Gastroesophageal sphincter (tissue), 4 donors: ENCODE measurements at regions not wholly inside any gene's neighbourhood (a gene's known extent, or its start where the extent isn't known, plus 50 kb on each side); places are given as distances from the start of the nearest gene placed in this dataset.

Source experiments
- ATAC-seq: fragments of 150-250 bp; one replicate; pipeline ENCODE4 v1.9.1; 2016; ENCODE audit warnings: mild to moderate bottlenecking, moderate library complexity
- H3K27ac ChIP-seq, 4 donors: fragments of 200-600 bp; sonication (generic) in 3 of 4; 1 replicate in 3 of 4; 2 replicates in 1 of 4; pipeline ENCODE4 v1.5.1; 2016 to 2019
- H3K27me3 ChIP-seq: fragments of 200-600 bp; sonication (generic); one replicate; pipeline ENCODE4 v1.5.1; 2019
- H3K36me3 ChIP-seq, 2 donors: fragments of 200-600 bp; sonication (generic); one replicate each; pipeline ENCODE4 v1.5.1; 2019; ENCODE audit warnings: control low read depth in 1 of 2
- H3K4me1 ChIP-seq, 3 donors: fragments of 200-600 bp; sonication (generic); 1 replicate in 2 of 3; 2 replicates in 1 of 3; pipeline ENCODE4 v1.5.1; 2016 to 2019; ENCODE audit warnings: control low read depth in 2 of 3
- H3K4me3 ChIP-seq, 2 donors: fragments of 200-600 bp; sonication (generic); one replicate each; pipeline ENCODE4 v1.5.1; 2019; ENCODE audit warnings: mild to moderate bottlenecking in 1 of 2, moderate library complexity in 1 of 2
- H3K9me3 ChIP-seq, 3 donors: fragments of 200-600 bp; sonication (generic); one replicate each; pipeline ENCODE4 v1.5.1; 2017 to 2019; ENCODE audit warnings: control low read depth in 2 of 3
- CTCF ChIP-seq, 4 experiments: fragments of 200-600 bp in 2 of 4; fragments of 450-650 bp in 2 of 4; sonication (generic) in 1 of 4; IDR thresholded peaks; one replicate each; pipeline ENCODE4 v1.5.1; 2017 to 2019; ENCODE audit warnings: antibody characterized with exemption in 4 of 4, mild to moderate bottlenecking in 2 of 4, moderate library complexity in 2 of 4
- EP300 ChIP-seq: sonication (generic); formaldehyde crosslinking; IDR thresholded peaks from one replicate; pipeline ENCODE4 v1.6.1; 2017; ENCODE audit warnings: antibody characterized with exemption, mild to moderate bottlenecking
- POLR2A ChIP-seq, 2 donors: fragments of 450-650 bp; IDR thresholded peaks; one replicate each; pipeline ENCODE4 v1.6.1; 2017; ENCODE audit warnings: antibody characterized with exemption in 2 of 2, mild to moderate bottlenecking in 2 of 2, moderate library complexity in 1 of 2
- POLR2AphosphoS5 ChIP-seq: sonication (generic); formaldehyde crosslinking; IDR thresholded peaks from one replicate; pipeline ENCODE4 v1.6.1; 2017; ENCODE audit warnings: antibody characterized with exemption
- WGBS, 2 donors: methylation state at CpG; one replicate each; pipeline ENCODE4 v1.1.5; 2018; ENCODE audit warnings: low coverage in 1 of 2; 5-methylcytosine and 5-hydroxymethylcytosine counted together

- Histone ChIP-seq H3K36me3 (no peaks in the 10 kb centered on the region), H3K4me3 (no peak overlapping the region), H3K9me3 (no peaks in the 10 kb centered on the region), H3K4me1 (no peaks in the 10 kb centered on the region), H3K27ac (no peak overlapping the region), H3K27me3 (no peaks in the 10 kb centered on the region)
- TF ChIP-seq POLR2A (IDR thresholded peaks at IDR 0.05) (no peak), CTCF (IDR thresholded peaks at IDR 0.05) (no peak)
- WGBS, 2 donors, result 79 to 81% methylated on average over 3 to 4 of the region's 4 CpGs
- ATAC-seq, result no peak
Observed at GRCh38 chr6:7045331-7045730, 62.4 kb upstream of the RREB1 start.

GRCh38 chr6:7045746-7046145 is 62.0 kb upstream of the RREB1 start:
- no peaks in the 10 kb centered on the region for H3K27me3 ChIP-seq
- H3K4me1 ChIP-seq, result peaks cover 0 to 2% (median 0%) of the 10 kb centered on the region in 3 donors
- 100% methylated on average over 1 of the region's 1 CpG for WGBS, 2 donors
- no peaks in the 10 kb centered on the region for H3K36me3 ChIP-seq
- no peak overlapping the region for H3K27ac ChIP-seq
- TF ChIP-seq POLR2A (IDR thresholded peaks at IDR 0.05) (no peak), EP300 (no peak), POLR2AphosphoS5 (no peak), CTCF (IDR thresholded peaks at IDR 0.05) (no peak)
- no peak for ATAC-seq
- no peak overlapping the region for H3K4me3 ChIP-seq
- H3K9me3 ChIP-seq, result no peaks in the 10 kb centered on the region

GRCh38 chr6:7047128-7047527 is 60.6 kb upstream of the RREB1 start:
- no peaks in the 10 kb centered on the region for H3K36me3 ChIP-seq
- H3K4me1 ChIP-seq, result peaks cover 0 to 16% (median 4%) of the 10 kb centered on the region in 3 donors
- H3K4me3 ChIP-seq, result no peak overlapping the region
- H3K27ac ChIP-seq, result no peak overlapping the region
- H3K9me3 ChIP-seq, result no peaks in the 10 kb centered on the region
- 61 to 80% methylated on average over 1 of the region's 1 CpG for WGBS, 2 donors
- H3K27me3 ChIP-seq, result no peaks in the 10 kb centered on the region
- TF ChIP-seq EP300 (no peak), POLR2A (IDR thresholded peaks at IDR 0.05) (no peak), POLR2AphosphoS5 (no peak), CTCF (IDR thresholded peaks at IDR 0.05) (no peak)
- ATAC-seq, result no peak

DNA sequence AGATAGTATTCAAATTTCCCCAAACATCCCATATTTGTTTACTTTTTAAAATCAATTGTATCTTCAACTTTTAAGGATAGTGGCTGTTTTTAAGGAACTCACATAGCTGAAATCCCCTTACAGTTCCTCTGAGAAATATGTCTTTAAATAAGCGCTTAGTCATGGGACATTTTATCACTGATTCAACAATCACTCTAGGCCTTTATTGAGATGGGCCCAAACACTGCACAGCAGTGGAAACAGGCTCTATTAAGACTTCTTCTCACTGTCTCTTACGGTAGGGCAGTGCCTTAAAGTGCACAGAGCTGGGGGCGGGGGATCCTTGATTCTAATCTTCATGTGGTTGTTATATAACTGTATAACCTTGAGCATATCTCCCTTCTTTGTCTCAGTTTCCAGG is 59.8 kb upstream of the RREB1 start:
- WGBS, 2 donors, result 68 to 84% methylated on average over 2 to 3 of the region's 3 CpGs
- H3K36me3 ChIP-seq, result no peaks in the 10 kb centered on the region
- ATAC-seq, result no peak
- H3K4me3 ChIP-seq, result no peak overlapping the region
- no peaks in the 10 kb centered on the region for H3K27me3 ChIP-seq
- no peak overlapping the region for H3K27ac ChIP-seq
- peaks cover 0 to 24% (median 4%) of the 10 kb centered on the region in 3 donors for H3K4me1 ChIP-seq
- no peaks in the 10 kb centered on the region for H3K9me3 ChIP-seq
- TF ChIP-seq POLR2AphosphoS5, result no peak
- TF ChIP-seq CTCF (IDR thresholded peaks at IDR 0.05), result no peak
- TF ChIP-seq EP300, result no peak
- no peak for TF ChIP-seq POLR2A (IDR thresholded peaks at IDR 0.05)

GRCh38 chr6:7048894-7049293 is 58.9 kb upstream of the RREB1 start:
- no peak for TF ChIP-seq POLR2A (IDR thresholded peaks at IDR 0.05)
- TF ChIP-seq EP300, result no peak
- no peak for TF ChIP-seq CTCF (IDR thresholded peaks at IDR 0.05)
- TF ChIP-seq POLR2AphosphoS5, result no peak
- Histone ChIP-seq H3K36me3 (no peaks in the 10 kb centered on the region), H3K27ac (no peak overlapping the region), H3K4me3 (no peak overlapping the region), H3K9me3 (no peaks in the 10 kb centered on the region), H3K27me3 (no peaks in the 10 kb centered on the region), H3K4me1 (peaks cover 0 to 28% (median 4%) of the 10 kb centered on the region in 3 donors)
- WGBS, 2 donors, result 76 to 90% methylated on average over 1 to 2 of the region's 2 CpGs
- ATAC-seq, result no peak
